ENCODE measurements at regions not wholly inside any gene's neighbourhood (a gene's known extent, or its start where the extent isn't known, plus 50 kb on each side); places are given as distances from the start of the nearest gene placed in this dataset.
"Not testable (repeated sequence)": the region's sequence is repeated elsewhere in the genome, so short reads cannot be mapped to it uniquely, and the experiment has no call there.

GRCh38 chr7:19953411-19953810 lies 180.0 kb upstream of the TMEM196 start:
- TF ChIP-seq POLR2AphosphoS5 (IDR thresholded peaks at IDR 0.05; ENCODE audit: borderline replicate concordance, low read depth, low read length); EZH2 (IDR thresholded peaks at IDR 0.05): not testable (repeated sequence)
